ENCODE measurements at regions not wholly inside any gene's neighbourhood (a gene's known extent, or its start where the extent isn't known, plus 50 kb on each side); places are given as distances from the start of the nearest gene placed in this dataset.

GRCh38 chr13:76086729-76087128 is 450.6 kb downstream of the LMO7 start:
- TF ChIP-seq CTCF (conservative IDR thresholded peaks at IDR 0.05; ENCODE audit: low read depth, low read length) (no peak), EZH2 (IDR thresholded peaks at IDR 0.05; ENCODE audit: borderline replicate concordance, low read depth, low read length, poor library complexity, severe bottlenecking) (no peak)

Measured in A673 (cell line).